PC-3 (cell line): ENCODE measurements at regions not wholly inside any gene's neighbourhood (a gene's known extent, or its start where the extent isn't known, plus 50 kb on each side); places are given as distances from the start of the nearest gene placed in this dataset.

Source experiments
- CTCF ChIP-seq: fragments of 300-600 bp; sonication (generic); conservative IDR thresholded peaks from 2 replicates; pipeline ENCODE4 v1.5.1; 2017; ENCODE audit warnings: antibody characterized with exemption, low read depth, mild to moderate bottlenecking, low read length
- EZH2 ChIP-seq: fragments of 300-600 bp; sonication (generic); IDR thresholded peaks from one replicate; pipeline ENCODE4 v1.6.1; 2017; ENCODE audit warnings: antibody characterized with exemption, mild to moderate bottlenecking, low read length; ENCODE audit not compliant: unreplicated experiment

- TF ChIP-seq CTCF (no peak), EZH2 (no peak)
These were observed 129.5 kb upstream of the ARG1 start for GRCh38 chr6:131443514-131443913.
